ENCODE measurements at regions not wholly inside any gene's neighbourhood (a gene's known extent, or its start where the extent isn't known, plus 50 kb on each side); places are given as distances from the start of the nearest gene placed in this dataset.

DNA sequence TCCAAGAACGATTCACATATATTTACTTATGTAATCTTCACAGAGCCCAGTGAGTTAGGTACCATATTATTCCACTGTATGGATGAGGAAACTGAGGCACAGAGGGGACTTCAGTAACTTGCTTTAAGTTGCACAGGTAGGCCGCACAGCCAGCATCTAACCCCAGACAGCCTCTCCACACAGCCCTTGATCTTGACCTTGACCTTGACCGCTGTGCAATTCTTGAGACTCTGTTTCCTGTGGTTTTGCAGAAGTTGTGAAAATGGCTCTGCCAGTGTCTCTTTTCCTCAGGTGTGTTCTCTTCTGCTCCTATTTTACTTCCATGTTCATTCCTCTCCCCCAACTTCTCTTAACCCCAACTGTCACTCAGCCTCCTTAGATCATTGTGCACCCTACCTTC lies 206.5 kb downstream of the SOX11 start:
- no peaks in the 10 kb centered on the region for H3K9me1 ChIP-seq (ENCODE audit: control insufficient read depth, extremely low read depth, insufficient read depth, low read length)
- dilution Hi-C loops (cut with MboI; ENCODE audit: extremely low pct_ligation_motif_present, low sequenced_read_pairs) = no loop called here
- DNase-seq (ENCODE audit: low read depth, low spot score) (no peak), FAIRE-seq (no peak)
- no peaks in the 10 kb centered on the region for H3K27me3 ChIP-seq (ENCODE audit: control insufficient read depth, extremely low read depth, insufficient read depth, low read length)
- no peaks in the 10 kb centered on the region for H3K9me3 ChIP-seq (ENCODE audit: control insufficient read depth, low read depth, low read length)
- no peak overlapping the region for H2AFZ ChIP-seq (ENCODE audit: control insufficient read depth, low read length)
- H4K20me1 ChIP-seq (ENCODE audit: control insufficient read depth, extremely low read depth, insufficient read depth, low read length) = no peaks in the 10 kb centered on the region
- TF ChIP-seq EZH2 (IDR thresholded peaks at IDR 0.05; ENCODE audit: low read length) = no peak
- TF ChIP-seq CTCF (optimal IDR thresholded peaks at IDR 0.05 in 1 of 3, IDR thresholded peaks at IDR 0.05 in 1 of 3, conservative IDR thresholded peaks at IDR 0.05 in 1 of 3; ENCODE audit: extremely low read depth in 1 of 3, insufficient read depth in 2 of 3, low read length in 3 of 3) = no peak
- H3K9ac ChIP-seq (ENCODE audit: control insufficient read depth, extremely low read depth, insufficient read depth, low read length) = no peak overlapping the region
- no peak overlapping the region for H3K4me2 ChIP-seq (ENCODE audit: control insufficient read depth, extremely low read depth, insufficient read depth, low read depth, low read length)
- H3K27ac ChIP-seq (ENCODE audit: control insufficient read depth, insufficient read depth, low read length) = no peak overlapping the region
- H3K36me3 ChIP-seq (ENCODE audit: control insufficient read depth in 2 of 2, extremely low read depth in 1 of 2, insufficient read depth in 2 of 2, low read length in 2 of 2) = no peaks in the 10 kb centered on the region
- H3K4me3 ChIP-seq (ENCODE audit: control insufficient read depth in 2 of 3, extremely low read depth in 1 of 3, insufficient read depth in 2 of 3, low read depth in 1 of 3, low read length in 3 of 3) = no peak overlapping the region
- H3K79me2 ChIP-seq (ENCODE audit: control insufficient read depth, insufficient read depth, low read length) = no peaks in the 10 kb centered on the region
- H3K4me1 ChIP-seq (ENCODE audit: control insufficient read depth, extremely low read depth, insufficient read depth, low read length) = no peaks in the 10 kb centered on the region

- Histone ChIP-seq H2AFZ (ENCODE audit: control insufficient read depth, low read length) (no peak overlapping the region), H3K9me3 (ENCODE audit: control insufficient read depth, low read depth, low read length) (no peaks in the 10 kb centered on the region), H3K27me3 (ENCODE audit: control insufficient read depth, extremely low read depth, insufficient read depth, low read length) (no peaks in the 10 kb centered on the region), H3K27ac (ENCODE audit: control insufficient read depth, insufficient read depth, low read length) (no peak overlapping the region), H3K9me1 (ENCODE audit: control insufficient read depth, extremely low read depth, insufficient read depth, low read length) (no peaks in the 10 kb centered on the region), H3K36me3 (ENCODE audit: control insufficient read depth in 2 of 2, extremely low read depth in 1 of 2, insufficient read depth in 2 of 2, low read length in 2 of 2) (no peaks in the 10 kb centered on the region), H3K4me2 (ENCODE audit: control insufficient read depth, extremely low read depth, insufficient read depth, low read depth, low read length) (no peak overlapping the region), H3K9ac (ENCODE audit: control insufficient read depth, extremely low read depth, insufficient read depth, low read length) (no peak overlapping the region), H4K20me1 (ENCODE audit: control insufficient read depth, extremely low read depth, insufficient read depth, low read length) (no peaks in the 10 kb centered on the region), H3K79me2 (ENCODE audit: control insufficient read depth, insufficient read depth, low read length) (no peaks in the 10 kb centered on the region), H3K4me1 (ENCODE audit: control insufficient read depth, extremely low read depth, insufficient read depth, low read length) (no peaks in the 10 kb centered on the region), H3K4me3 (ENCODE audit: control insufficient read depth in 2 of 3, extremely low read depth in 1 of 3, insufficient read depth in 2 of 3, low read depth in 1 of 3, low read length in 3 of 3) (no peak overlapping the region)
- no peak for TF ChIP-seq EZH2 (IDR thresholded peaks at IDR 0.05; ENCODE audit: low read length)
- no peak for TF ChIP-seq CTCF (optimal IDR thresholded peaks at IDR 0.05 in 1 of 3, IDR thresholded peaks at IDR 0.05 in 1 of 3, conservative IDR thresholded peaks at IDR 0.05 in 1 of 3; ENCODE audit: extremely low read depth in 1 of 3, insufficient read depth in 2 of 3, low read length in 3 of 3)
- DNase-seq (ENCODE audit: low read depth, low spot score) (no peak), FAIRE-seq (no peak)
- dilution Hi-C loops (cut with MboI; ENCODE audit: extremely low pct_ligation_motif_present, low sequenced_read_pairs) = no loop called here
Measured at GRCh38 chr2:5905661-5906060, 213.5 kb downstream of the SOX11 start.
